Liver (tissue), 1 donor: ENCODE measurements at regions not wholly inside any gene's neighbourhood (a gene's known extent, or its start where the extent isn't known, plus 50 kb on each side); places are given as distances from the start of the nearest gene placed in this dataset.

ENCODE experiments used
- REST ChIP-seq: IDR thresholded peaks from 2 replicates; pipeline ENCODE4 v1.6.1; 2016; ENCODE audit warnings: antibody characterized with exemption, mild to moderate bottlenecking
- TF ChIP-seq, protein P1 (sequence below): IDR thresholded peaks from 2 replicates; pipeline ENCODE4 v1.6.1; 2016; ENCODE audit warnings: antibody characterized with exemption

DNA sequence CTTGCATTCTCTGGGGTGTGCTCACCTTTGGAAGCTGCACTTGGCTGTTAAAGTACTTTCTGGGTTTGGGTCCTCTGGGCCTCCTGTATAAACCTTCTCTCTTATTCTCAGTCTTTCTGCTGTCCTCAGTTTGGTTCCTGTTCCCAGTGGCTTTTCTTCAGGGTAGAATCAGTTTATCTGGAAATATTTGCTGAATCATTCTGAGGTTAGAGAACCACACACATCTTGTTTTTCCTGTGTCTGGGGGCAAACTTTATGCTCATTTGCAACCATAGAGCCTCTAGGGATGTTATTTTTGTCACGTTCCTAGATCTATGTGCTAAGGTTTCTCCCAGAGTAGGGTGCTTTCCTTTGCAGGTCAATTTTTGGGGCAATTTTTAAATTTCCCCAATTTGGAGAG, 224.3 kb upstream of the C11orf87 start:
- TF ChIP-seq REST, result no peak
- TF ChIP-seq, protein P1, sequence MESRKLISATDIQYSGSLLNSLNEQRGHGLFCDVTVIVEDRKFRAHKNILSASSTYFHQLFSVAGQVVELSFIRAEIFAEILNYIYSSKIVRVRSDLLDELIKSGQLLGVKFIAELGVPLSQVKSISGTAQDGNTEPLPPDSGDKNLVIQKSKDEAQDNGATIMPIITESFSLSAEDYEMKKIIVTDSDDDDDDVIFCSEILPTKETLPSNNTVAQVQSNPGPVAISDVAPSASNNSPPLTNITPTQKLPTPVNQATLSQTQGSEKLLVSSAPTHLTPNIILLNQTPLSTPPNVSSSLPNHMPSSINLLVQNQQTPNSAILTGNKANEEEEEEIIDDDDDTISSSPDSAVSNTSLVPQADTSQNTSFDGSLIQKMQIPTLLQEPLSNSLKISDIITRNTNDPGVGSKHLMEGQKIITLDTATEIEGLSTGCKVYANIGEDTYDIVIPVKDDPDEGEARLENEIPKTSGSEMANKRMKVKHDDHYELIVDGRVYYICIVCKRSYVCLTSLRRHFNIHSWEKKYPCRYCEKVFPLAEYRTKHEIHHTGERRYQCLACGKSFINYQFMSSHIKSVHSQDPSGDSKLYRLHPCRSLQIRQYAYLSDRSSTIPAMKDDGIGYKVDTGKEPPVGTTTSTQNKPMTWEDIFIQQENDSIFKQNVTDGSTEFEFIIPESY, result no peak
